Transverse colon (tissue), 4 donors: ENCODE measurements at regions not wholly inside any gene's neighbourhood (a gene's known extent, or its start where the extent isn't known, plus 50 kb on each side); places are given as distances from the start of the nearest gene placed in this dataset.

Source experiments
- DNase-seq: peaks from one replicate; pipeline ENCODE4 v3.0.0-alpha.2; 2019
- H3K27ac ChIP-seq, 4 donors: fragments of 200-600 bp; sonication (generic); 2 replicates each; pipeline ENCODE4 v1.5.1; 2016 to 2018; ENCODE audit warnings: inconsistent platforms in 4 of 4
- H3K27me3 ChIP-seq: fragments of 200-600 bp; sonication (generic); 2 replicates; pipeline ENCODE4 v1.5.1; 2017; ENCODE audit warnings: inconsistent platforms
- H3K36me3 ChIP-seq, 4 donors: fragments of 200-600 bp; sonication (generic); 2 replicates each; pipeline ENCODE4 v1.5.1; 2017 to 2019; ENCODE audit warnings: inconsistent platforms in 4 of 4
- H3K4me1 ChIP-seq, 4 donors: fragments of 200-600 bp; sonication (generic); 2 replicates each; pipeline ENCODE4 v1.5.1; 2017 to 2020; ENCODE audit warnings: inconsistent platforms in 4 of 4
- H3K4me3 ChIP-seq, 4 donors: fragments of 200-600 bp; sonication (generic); 1 replicate in 1 of 4; 2 replicates in 3 of 4; pipeline versions ENCODE4 v1.5.1 to v1.6.1; 2017 to 2019; ENCODE audit warnings: inconsistent platforms in 4 of 4
- H3K9me3 ChIP-seq, 2 donors: fragments of 200-600 bp; sonication (generic); 2 replicates each; pipeline ENCODE4 v1.5.1; 2017 to 2019; ENCODE audit warnings: inconsistent platforms in 2 of 2
- CTCF ChIP-seq, 5 experiments: fragments of 200-600 bp in 3 of 5; fragments of 450-650 bp in 2 of 5; sonication (generic) in 3 of 5; IDR thresholded peaks; 1 replicate in 2 of 5; 2 replicates in 3 of 5; pipeline ENCODE4 v1.5.1; 2016 to 2017; ENCODE audit warnings: antibody characterized with exemption in 5 of 5, inconsistent platforms in 3 of 5, mild to moderate bottlenecking in 2 of 5, moderate library complexity in 1 of 5
- EP300 ChIP-seq: sonication (generic); formaldehyde crosslinking; IDR thresholded peaks from one replicate; pipeline ENCODE4 v1.6.1; 2017; ENCODE audit warnings: antibody characterized with exemption, low read depth
- POLR2A ChIP-seq: fragments of 450-650 bp; IDR thresholded peaks from one replicate; pipeline ENCODE4 v1.6.1; 2016; ENCODE audit warnings: antibody characterized with exemption, mild to moderate bottlenecking, moderate library complexity
- POLR2AphosphoS5 ChIP-seq, 3 donors: sonication (generic); formaldehyde crosslinking; IDR thresholded peaks; one replicate each; pipeline ENCODE4 v1.6.1; 2016; ENCODE audit warnings: antibody characterized with exemption in 3 of 3
- WGBS, 2 donors: methylation state at CpG; one replicate each; pipeline ENCODE4 v1.1.5; 2018; ENCODE audit warnings: low coverage in 1 of 2; 5-methylcytosine and 5-hydroxymethylcytosine counted together
- in situ Hi-C, 4 donors: fragments of 200-750 bp; cut with MboI; loops; one replicate each; pipeline versions ENCODE4 v1.15.0 to v1.15.1; 2017; ENCODE audit warnings: low sequenced_read_pairs in 3 of 4, low pct_ligation_motif_present in 1 of 4, low pct_unique_long_range_greater_than_20kb in 1 of 4
- intact Hi-C: fragments of 100-400 bp; cut with DNase I; formaldehyde crosslinking; loops from one replicate; pipeline ENCODE4 v1.15.1; 2023; ENCODE audit warnings: low total_unique reads

- no peaks in the 10 kb centered on the region for H3K27me3 ChIP-seq
- H3K4me3 ChIP-seq: no peak overlapping the region
- 59 to 86% methylated on average over 1 of the region's 1 CpG for WGBS, 2 donors
- no peak overlapping the region for H3K27ac ChIP-seq
- no peaks in the 10 kb centered on the region for H3K36me3 ChIP-seq
- H3K4me1 ChIP-seq: no peaks in the 10 kb centered on the region
- TF ChIP-seq CTCF (IDR thresholded peaks at IDR 0.05): no peak
- TF ChIP-seq POLR2A: no peak
- no peak for TF ChIP-seq POLR2AphosphoS5 (IDR thresholded peaks at IDR 0.05)
- no peak for TF ChIP-seq EP300
- H3K9me3 ChIP-seq: no peaks in the 10 kb centered on the region
- intact Hi-C loops: no loop called here
- in situ Hi-C loops: no loop called here
- DNase-seq: no peak
Observed at GRCh38 chr7:124692425-124692824, 73.2 kb downstream of the GPR37 start.

- DNase-seq: no peak
- H3K36me3 ChIP-seq: no peaks in the 10 kb centered on the region
- in situ Hi-C loops (no loop called here), intact Hi-C loops (no loop called here)
- no peak overlapping the region for H3K27ac ChIP-seq
- TF ChIP-seq EP300: no peak
- TF ChIP-seq CTCF (IDR thresholded peaks at IDR 0.05): no peak
- TF ChIP-seq POLR2AphosphoS5 (IDR thresholded peaks at IDR 0.05): no peak
- no peak for TF ChIP-seq POLR2A
- H3K9me3 ChIP-seq: no peaks in the 10 kb centered on the region
- no peak overlapping the region for H3K4me3 ChIP-seq
- H3K4me1 ChIP-seq: no peaks in the 10 kb centered on the region
- H3K27me3 ChIP-seq: no peaks in the 10 kb centered on the region
Observed at GRCh38 chr7:124690840-124691239, 74.8 kb downstream of the GPR37 start.

GRCh38 chr7:124689931-124690330, 75.7 kb downstream of the GPR37 start:
- in situ Hi-C loops (no loop called here), intact Hi-C loops (no loop called here)
- Histone ChIP-seq H3K9me3 (no peaks in the 10 kb centered on the region), H3K4me1 (no peaks in the 10 kb centered on the region), H3K36me3 (no peaks in the 10 kb centered on the region), H3K27me3 (no peaks in the 10 kb centered on the region), H3K4me3 (no peak overlapping the region), H3K27ac (no peak overlapping the region)
- no peak for DNase-seq
- WGBS, 2 donors: 73% methylated on average over 1 of the region's 1 CpG; no CpG with 5 or more reads in 1 of the 2 donors
- no peak for TF ChIP-seq POLR2AphosphoS5 (IDR thresholded peaks at IDR 0.05)
- no peak for TF ChIP-seq CTCF (IDR thresholded peaks at IDR 0.05)
- TF ChIP-seq POLR2A: no peak
- TF ChIP-seq EP300: no peak

DNA sequence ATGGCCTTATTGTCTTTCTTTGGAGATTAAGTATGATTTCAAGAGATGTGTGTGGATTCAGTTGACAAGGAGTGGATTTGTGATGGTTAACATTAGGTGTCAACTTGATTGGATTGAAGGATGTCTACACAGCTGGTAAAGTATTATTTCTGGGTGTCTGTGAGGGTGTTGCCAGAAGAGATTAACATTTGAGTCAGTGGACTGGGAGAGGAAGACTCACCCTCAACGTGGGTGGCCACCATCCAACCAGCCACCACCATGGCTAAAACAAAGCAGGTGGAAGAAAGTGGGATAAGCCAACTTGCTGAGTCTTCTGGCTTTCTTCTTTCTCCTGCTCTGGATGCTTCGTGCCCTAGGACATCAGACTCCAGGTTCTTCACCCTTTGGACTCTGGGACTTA, 76.1 kb downstream of the GPR37 start:
- intact Hi-C loops: no loop called here

More for the DNA sequence above, 76.1 kb downstream of the GPR37 start:
- Histone ChIP-seq H3K36me3 (no peaks in the 10 kb centered on the region), H3K27ac (no peak overlapping the region), H3K4me3 (no peak overlapping the region), H3K4me1 (no peaks in the 10 kb centered on the region), H3K27me3 (no peaks in the 10 kb centered on the region), H3K9me3 (no peaks in the 10 kb centered on the region)
- WGBS, 2 donors: 46 to 61% methylated on average over 2 of the region's 2 CpGs
- in situ Hi-C loops: no loop called here
- no peak for TF ChIP-seq CTCF (IDR thresholded peaks at IDR 0.05)
- TF ChIP-seq POLR2AphosphoS5 (IDR thresholded peaks at IDR 0.05): no peak
- no peak for TF ChIP-seq POLR2A
- TF ChIP-seq EP300: no peak
- DNase-seq: no peak
